NCI-H748 treated with DMSO at 0.1 percent for 48 hours (cell line): ENCODE measurements at regions not wholly inside any gene's neighbourhood (a gene's known extent, or its start where the extent isn't known, plus 50 kb on each side); places are given as distances from the start of the nearest gene placed in this dataset.
"Not testable (repeated sequence)": the region's sequence is repeated elsewhere in the genome, so short reads cannot be mapped to it uniquely, and the experiment has no call there.

ENCODE experiments used
- DNase-seq: peaks from one replicate; lab custom pipeline; 2025; lab: John Stamatoyannopoulos, UW

DNA sequence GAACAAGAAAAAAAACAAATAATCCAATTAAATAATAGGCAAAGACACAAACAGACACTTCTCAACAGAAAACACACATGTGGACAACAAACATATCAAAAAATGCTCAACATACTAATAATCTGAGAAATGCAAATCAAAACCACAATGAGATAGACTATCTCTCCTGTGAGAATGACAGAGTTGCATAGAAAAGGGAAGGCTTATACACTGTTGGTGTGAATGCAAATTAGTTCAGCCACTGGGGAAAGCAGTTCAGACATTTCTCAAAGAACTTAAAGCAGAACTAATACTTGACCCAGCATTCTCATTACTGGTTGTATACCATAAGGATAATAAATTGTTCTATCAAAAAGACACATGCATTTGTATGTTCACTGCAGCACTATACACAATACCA lies 637.8 kb upstream of the LUZP2 start:
- DNase-seq: no peak

DNA sequence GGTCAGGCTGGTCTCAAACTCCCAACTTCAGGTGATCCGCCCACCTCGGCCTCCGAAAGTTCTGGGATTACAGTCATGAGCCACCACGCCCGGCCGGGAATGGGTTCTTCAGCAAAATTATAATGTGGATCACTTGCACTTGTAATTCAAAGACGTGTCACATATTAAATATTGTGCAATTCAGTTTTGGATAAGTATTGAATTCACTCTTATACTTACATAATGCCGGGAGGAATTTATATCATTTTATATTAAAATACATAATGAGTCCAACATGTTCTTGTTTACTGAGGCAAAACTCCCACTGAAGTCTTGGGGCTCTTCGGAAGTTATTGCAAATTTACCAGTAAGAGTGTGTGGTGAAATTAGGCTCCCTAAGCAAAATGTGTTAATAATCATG lies 635.2 kb upstream of the LUZP2 start:
- DNase-seq: no peak

DNA sequence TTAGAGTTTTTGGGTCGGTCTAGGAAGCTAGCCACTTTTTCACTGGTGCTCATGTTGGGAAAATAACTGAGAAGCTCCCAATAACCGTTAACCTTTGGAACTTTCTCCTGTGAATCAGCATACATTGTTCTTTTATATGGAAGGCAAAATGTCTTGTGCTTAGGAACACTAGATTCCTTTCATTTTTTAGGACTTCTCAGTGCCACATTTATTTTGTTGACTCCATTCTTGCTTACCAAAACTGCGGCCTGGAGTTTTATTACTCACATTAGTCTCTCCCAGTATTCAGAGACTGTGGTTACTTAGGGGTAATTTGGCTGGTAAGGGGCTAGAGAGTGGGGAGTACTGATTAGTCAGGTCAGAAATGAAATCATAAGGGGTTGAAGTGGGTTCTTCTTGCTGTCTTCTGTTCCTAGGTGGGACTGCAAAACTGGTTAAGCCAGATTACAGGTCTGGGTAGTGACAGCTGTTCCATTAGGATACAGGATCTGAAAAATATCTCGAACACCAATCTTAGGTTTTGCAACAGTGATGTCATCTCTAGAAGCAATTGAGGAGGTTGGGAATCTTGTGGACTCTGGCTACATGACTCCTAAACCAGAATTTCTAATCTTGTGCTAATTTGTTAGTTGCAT lies 631.4 kb upstream of the LUZP2 start:
- DNase-seq: no peak

DNA sequence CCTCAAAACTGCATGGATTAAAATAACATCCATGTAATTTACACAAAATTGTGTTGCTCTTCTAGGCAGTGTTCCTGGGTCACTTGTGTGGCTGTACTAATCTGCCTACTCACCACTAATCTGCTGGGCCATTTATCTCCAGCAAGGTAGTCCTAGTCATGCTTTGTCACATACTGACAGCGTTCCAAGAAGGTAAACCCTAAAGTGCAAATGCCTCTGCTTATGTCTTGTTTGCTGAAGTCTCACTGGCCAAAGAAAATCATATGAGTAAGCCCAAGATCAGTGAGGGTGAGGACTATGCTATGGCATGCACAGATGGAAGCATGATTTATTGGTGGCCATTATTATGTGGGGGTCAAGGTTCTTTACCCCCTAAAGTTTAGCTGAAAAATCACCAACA lies 630.2 kb upstream of the LUZP2 start:
- DNase-seq: no peak

DNA sequence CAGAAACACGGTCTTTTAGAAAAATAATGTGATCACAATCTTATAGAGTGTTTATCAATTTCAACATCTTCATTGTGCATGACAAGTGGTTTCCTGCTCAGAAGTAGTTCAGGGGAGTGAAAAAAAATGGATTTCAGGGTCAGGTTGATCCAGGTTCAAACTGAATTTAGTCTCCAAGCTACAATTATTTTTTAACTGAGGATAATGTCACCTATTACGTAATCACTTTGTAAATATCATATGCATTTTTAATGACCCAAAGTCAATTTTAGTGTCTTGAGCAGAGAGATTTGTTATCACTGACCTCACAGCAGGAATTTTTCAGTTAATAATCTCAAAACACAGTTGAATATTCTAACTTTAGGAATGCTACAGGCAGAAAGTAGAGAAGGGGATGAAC lies 627.2 kb upstream of the LUZP2 start:
- no peak for DNase-seq

DNA sequence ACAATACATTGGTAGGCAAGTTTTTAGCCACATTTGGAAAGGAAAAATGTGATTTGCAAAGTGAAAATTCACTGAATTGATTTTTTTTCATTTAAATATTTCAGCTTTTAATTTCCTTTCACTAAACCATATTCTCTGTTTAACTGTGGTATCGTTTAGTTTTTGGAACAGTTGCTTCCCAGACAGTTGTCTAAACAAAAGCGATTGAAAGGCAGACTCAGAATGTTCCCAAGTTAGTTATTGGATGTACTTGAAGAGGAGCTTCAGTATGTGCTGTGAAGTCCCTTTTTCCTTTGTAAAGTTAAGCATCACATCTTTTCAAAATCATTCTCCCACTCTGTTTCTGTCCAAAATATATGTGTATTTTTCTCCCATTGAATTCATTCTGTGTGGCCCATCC lies 623.4 kb upstream of the LUZP2 start:
- DNase-seq: no peak

DNA sequence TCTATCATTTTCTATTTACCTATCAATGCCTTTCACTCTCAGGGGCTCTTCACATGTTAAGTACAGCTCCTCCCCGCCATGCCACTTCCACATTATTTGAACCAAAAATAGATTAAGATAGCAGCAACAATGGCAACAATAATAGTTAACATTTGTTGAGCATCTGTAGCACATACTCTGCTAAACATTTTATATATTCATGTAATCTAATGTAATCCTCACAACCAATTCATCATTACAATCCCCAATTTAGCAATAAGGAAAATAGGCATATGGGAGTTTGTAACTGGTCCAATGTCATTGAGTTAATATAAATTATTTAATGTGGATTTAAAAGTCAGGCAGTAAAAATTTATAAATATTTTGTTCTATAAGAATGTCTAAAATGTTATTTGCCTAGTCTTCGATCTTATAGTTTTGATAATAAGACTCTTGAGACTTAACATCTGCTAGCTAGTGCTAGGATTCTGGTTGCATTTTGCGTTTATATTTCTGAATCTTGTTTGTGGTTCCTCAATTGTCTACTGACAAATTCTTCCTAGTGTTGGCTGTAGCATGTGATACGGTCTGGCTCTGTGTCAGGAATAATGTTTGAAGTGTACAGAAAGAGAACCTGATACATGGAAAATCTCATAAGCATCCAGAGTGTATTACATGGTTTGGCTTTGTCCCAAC lies 621.5 kb upstream of the LUZP2 start:
- no peak for DNase-seq

DNA sequence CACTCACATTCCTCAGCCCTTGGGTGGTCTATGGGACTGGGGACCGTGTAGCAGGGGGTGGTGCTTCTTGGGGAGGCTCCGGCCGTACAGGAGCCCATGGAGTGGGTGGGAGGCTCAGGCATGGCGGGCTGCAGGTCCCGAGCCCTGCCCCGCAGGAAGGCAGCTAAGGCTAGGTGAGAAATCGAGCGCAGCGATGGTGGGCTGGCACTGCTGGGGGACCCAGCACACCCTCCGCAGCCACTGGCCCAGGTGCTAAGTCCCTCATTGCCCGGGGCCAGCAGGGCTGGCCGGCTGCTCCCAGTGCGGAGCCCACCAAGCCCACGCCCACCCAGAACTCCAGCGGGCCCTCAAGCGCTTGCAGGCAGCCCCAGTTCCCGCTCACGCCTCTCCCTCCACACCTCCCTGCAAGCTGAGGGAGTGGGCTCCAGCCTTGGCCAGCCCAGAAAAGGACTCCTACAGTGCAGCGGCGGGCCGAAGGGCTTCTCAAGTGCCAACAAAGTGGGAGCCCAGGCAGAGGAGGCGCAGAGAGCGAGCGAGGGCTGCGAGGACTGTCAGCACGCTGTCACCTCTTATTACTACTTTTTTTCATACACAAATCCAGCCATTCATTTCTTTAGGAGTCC lies 613.3 kb upstream of the LUZP2 start:
- not testable (repeated sequence) for DNase-seq

DNA sequence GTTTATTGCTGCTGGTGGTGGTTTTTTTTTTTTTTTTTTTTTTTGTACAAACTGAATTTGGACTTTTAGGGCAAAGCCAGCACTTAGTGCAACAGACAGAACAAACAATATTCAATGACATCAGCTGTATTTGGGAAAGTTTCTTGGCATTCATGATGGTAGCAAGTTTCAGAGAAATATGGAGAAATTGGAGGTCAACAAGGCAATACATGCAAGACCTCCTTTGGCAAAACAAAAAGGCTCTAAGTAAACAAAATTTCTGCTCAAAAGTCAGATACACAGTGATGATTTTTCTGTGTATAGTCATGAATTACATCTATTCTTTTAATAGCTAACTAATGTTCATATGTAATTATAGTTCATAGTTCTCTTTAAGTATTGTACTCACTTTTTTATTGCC lies 612.5 kb upstream of the LUZP2 start:
- DNase-seq: no peak

DNA sequence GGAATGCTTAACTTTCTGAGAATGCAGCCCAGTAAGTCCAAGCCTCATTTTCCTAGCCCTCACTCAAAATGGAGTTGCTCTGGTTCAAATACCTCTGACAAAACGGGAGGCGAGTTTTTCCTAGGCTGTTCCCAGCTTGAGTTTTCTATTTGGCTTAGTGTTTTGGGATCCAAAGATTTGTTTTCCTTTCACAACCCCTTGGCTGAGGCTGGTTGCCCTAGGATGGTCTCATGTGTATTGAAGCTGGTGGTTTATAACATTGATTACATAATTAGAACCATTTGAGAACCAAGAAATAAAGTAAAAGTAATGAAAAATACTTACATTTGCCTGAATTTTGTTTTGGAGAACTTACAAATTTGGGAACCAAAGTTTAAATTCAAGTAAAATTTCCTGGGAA lies 611.1 kb upstream of the LUZP2 start:
- no peak for DNase-seq

DNA sequence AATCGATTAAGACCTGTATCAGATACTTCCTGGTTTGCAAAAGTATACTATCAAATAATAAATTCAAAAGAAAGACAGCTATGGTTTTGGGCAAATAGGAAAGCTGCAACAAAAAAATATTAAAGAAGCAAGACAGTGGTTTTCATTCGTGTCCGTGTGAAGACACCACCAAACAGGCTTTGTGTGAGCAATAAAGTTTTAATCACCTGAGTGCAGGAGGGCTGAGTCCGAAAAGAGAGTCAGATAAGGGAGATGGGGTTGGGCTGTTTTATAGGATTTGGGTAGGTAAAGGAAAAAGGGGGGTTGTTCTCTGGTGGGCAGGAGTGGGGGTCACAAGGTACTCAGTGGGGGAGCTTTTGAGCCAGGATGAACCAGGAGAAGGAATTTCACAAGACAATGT lies 609.7 kb upstream of the LUZP2 start:
- DNase-seq: not testable (repeated sequence)

DNA sequence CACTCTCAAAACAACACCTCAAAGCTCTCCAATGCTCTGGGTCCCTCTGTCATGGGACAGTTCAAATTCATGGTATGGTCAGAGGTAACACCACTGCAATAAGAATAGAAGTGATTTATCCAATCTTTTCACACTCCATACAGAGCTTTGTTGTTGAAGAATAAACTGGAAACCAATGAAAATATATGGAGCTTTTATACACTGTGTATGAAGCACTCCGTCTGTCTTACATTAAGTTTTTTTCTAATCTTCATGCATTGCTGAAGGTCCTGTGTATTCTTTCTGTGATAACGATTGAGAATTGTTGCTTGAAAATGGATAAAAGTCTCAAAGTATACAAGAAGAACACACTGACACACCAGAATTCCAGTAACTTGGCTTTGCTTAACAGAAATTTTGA lies 603.7 kb upstream of the LUZP2 start:
- no peak for DNase-seq

DNA sequence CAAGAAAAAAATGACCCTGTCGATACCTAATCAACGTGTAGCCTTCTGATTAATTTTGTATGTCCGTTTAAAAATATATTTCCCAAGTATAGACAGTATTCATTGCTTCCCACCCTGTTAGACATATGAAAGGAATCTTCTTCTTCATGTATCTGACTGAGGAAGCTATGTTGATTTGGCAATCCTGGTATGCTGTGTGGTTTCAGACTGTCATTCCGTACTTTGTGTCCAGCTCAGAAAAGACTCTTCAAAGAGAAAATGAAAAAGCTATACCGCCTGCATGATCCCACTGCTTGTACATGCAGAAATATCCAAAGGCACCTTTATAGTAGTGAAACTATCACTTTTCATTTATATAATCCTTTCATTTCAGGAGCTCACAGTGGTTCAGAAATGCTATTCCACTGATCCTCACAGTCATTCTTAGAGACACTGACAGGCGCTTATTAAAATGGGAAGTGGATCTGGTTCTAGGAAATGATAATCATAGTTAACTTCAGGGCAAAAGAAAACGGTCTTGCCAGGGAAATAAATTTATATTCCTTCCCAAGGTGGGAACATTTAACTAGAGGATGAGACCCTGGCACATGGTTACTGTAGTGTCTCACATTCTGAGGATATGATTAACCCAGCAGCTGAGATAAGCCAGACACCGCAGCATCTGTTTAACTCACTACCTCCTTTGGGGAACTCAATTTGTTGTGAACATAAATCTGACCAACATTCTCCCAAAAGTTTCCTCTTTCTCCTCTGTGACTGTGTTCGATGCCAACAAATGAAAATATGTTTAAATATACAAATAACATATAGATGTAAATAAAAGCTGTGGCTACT lies 599.2 kb upstream of the LUZP2 start:
- DNase-seq: no peak

DNA sequence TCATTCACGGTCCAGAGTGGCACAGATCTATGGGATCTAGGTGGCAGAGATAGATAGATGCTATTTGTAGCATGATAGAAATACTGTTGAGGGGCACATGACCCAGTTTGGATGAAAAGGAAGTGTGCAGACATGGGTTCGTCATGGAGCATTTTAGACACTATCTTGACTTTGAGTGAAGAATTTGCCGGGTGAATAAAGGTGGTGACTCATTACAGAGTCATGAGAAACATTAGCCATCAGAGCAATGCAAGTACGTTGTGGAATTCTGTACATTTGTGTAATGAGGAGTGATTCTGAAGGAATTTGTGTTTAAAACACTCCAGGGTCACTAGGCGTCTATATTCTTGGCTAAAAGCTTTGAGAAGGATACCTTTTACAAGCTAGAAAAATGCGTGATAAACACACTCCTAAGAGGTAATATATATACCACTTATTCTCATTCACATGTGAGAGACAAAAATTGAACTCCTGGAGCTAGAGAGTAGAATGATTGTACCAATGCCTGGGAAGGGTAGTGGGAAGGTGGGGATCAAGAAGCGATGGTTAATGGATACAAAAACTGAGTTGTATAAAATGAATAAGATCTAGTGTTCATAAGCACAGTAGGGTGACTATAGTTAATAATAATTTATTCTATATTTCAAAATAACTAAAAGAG lies 593.7 kb upstream of the LUZP2 start:
- no peak for DNase-seq

DNA sequence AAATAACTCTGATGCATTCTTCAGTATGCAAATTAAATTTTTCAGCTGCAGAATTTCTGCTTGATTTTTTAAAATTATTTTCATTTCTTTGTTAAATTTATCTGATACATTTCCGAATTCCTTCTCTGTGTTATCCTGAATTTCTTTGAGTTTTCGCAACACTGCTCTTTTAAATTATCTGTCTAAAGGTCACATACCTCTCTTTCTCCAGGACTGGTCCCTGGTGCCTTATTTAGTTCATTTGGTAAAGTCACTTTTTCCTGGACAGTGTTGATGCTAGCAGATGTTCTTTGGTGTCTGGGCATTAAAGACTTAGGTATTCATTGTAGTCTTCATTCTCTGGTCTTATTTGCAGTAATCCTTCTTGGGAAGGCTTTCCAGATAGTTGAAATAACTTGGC lies 577.4 kb upstream of the LUZP2 start:
- DNase-seq: no peak

DNA sequence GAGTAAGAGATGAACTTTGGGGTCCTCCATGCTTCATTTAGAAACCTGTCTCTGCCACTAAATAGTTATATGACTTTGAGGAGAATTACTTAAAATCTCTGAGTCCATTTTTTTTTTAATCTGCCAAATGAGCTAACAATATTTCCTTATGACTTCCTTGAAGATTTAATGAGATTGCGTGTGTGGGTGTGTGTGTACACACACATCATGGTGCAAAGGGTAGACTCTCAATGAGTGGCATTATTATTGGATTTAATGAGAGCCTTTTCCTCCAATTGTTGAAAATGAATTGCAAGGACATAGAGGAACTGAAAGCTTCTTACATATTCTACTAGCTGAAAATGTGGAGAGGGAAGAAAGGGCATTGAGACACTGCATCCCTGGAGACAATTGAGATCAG lies 573.5 kb upstream of the LUZP2 start:
- no peak for DNase-seq

DNA sequence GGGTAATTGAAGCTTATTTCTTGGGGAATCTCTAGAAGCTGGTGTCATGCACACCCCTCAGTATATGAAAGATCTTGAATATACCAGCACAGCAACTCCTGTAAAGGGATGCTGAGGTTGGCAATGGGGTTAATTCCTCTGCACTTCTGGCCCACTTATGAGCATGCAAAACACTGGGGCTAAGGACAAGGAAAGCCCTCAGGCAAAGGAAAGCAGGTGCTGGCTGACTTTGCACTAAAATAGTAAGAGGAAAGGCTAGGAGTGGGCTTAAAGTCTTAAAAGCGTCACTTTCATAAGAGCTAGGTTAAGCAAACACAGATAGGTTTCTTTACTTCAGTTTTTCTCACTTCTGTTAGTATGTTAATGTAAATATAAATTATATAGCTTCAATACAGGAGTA lies 572.6 kb upstream of the LUZP2 start:
- no peak for DNase-seq

DNA sequence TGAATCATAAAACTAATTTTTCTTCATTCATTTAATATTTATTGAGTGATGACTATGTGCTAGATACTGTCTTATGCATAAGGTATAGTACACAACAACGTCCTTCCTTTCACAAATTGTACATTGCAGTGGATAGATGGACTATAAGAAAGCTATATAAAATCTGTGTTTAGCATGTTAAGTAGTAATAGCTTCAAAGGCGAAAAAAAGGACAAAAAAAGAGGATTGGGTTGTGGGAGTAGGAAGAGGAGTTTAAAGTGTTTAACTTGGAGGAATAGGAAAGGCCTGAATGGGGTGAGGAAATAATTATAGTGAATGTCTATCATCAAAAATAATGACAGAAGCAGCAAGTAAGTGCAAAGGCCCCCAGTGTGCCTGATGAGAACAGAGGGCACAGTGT lies 565.4 kb upstream of the LUZP2 start:
- no peak for DNase-seq

DNA sequence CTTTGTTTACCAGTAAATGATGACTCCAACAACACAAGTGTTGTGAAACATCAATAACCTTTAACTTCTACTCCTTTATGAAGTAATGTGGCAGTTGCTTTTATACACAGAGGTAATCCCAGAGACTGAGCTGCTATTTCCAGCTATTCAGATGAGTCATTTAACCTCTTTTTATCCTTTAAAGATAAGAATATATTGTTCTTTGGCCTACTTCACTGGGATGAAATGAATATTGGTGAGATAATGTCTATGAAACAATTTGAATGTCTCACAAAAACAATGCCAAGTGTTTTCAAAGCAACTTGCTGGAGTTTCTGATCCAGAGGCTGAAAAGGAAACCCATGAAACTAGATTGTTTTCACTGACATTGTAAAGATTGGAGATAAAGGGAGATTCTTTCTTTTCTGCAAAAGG lies 564.4 kb upstream of the LUZP2 start:
- DNase-seq: no peak

DNA sequence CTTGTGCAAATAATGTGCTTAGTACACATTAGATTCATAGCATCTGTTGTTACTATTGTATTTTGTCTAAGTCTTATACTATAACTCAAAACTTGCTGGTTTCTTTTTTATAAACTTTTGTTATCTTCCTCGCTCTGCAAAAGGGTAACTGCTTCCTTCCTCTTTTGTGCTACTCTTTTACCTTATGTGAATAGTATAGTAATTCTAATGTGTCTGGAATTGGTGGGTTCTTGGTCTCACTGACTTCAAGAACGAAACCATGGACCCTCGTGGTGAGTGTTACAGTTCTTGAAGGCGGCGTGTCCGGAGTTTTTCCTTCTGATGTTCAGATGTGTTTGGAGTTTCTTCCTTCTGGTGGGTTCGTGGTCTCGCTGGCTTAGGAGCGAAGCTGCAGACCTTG lies 563.1 kb upstream of the LUZP2 start:
- DNase-seq: no peak

DNA sequence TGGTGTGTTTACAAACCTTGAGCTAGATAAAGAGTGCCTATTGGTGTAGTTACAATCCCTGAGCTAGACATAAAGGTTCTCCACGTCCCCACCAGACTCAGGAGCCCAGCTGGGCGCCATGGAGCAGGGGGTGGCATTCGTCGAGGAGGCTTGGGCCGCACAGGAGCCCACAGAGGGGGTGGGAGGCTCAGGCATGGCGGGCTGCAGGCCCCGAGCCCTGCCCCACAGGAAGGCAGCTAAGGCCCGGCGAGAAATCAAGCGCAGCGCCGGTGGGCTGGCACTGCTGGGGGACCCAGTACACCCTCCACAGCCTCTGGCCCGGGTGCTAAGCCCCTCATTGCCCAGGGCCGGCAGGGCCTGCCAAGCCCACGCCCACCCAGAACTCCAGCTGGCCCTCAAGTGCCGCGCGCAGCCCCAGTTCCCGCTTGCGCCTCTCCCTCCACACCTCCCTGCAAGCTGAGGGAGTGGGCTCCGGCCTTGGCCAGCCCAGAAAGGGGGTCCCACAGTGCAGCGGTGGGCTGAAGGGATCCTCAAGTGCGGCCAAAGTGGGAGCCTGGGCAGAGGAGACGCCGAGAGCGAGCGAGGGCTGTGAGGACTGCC lies 562.1 kb upstream of the LUZP2 start:
- not testable (repeated sequence) for DNase-seq
